ENCODE measurements at regions not wholly inside any gene's neighbourhood (a gene's known extent, or its start where the extent isn't known, plus 50 kb on each side); places are given as distances from the start of the nearest gene placed in this dataset.
"Not testable (repeated sequence)": the region's sequence is repeated elsewhere in the genome, so short reads cannot be mapped to it uniquely, and the experiment has no call there.

GRCh38 chr9:13470836-13471235 lies 191.3 kb upstream of the MPDZ start:
- no peak for DNase-seq

- DNase-seq, result no peak
Measured at GRCh38 chr9:13467157-13467556, 187.7 kb upstream of the MPDZ start.

GRCh38 chr9:13461414-13461991 lies 182.0 kb upstream of the MPDZ start:
- DNase-seq, result no peak

GRCh38 chr9:13459071-13459470 lies 179.6 kb upstream of the MPDZ start:
- DNase-seq, result no peak

GRCh38 chr9:13457795-13458194 lies 178.3 kb upstream of the MPDZ start:
- DNase-seq, result no peak

- no peak for DNase-seq
Measured at GRCh38 chr9:13450723-13451122, 171.2 kb upstream of the MPDZ start.

GRCh38 chr9:13448482-13448881 lies 169.0 kb upstream of the MPDZ start:
- no peak for DNase-seq

GRCh38 chr9:13447843-13448422 lies 168.4 kb upstream of the MPDZ start:
- no peak for DNase-seq

- DNase-seq, result no peak
Measured at GRCh38 chr9:13446938-13447842, 167.7 kb upstream of the MPDZ start.

- DNase-seq, result no peak
Measured at GRCh38 chr9:13446286-13446937, 166.9 kb upstream of the MPDZ start.

GRCh38 chr9:13445103-13445500 lies 165.6 kb upstream of the MPDZ start:
- DNase-seq, result no peak

GRCh38 chr9:13444245-13445102 lies 165.0 kb upstream of the MPDZ start:
- no peak for DNase-seq

- DNase-seq, result no peak
Measured at GRCh38 chr9:13443346-13444244, 164.1 kb upstream of the MPDZ start.

- DNase-seq, result no peak
Measured at GRCh38 chr9:13439685-13440476, 160.4 kb upstream of the MPDZ start.

- no peak for DNase-seq
Measured at GRCh38 chr9:13437866-13438265, 158.4 kb upstream of the MPDZ start.

GRCh38 chr9:13436591-13436990 lies 157.1 kb upstream of the MPDZ start:
- DNase-seq, result no peak

GRCh38 chr9:13433453-13433852 lies 154.0 kb upstream of the MPDZ start:
- not testable (repeated sequence) for DNase-seq

- no peak for DNase-seq
Measured at GRCh38 chr9:13432904-13433303, 153.4 kb upstream of the MPDZ start.

GRCh38 chr9:13431692-13432091 lies 152.2 kb upstream of the MPDZ start:
- no peak for DNase-seq

GRCh38 chr9:13431222-13431536 lies 151.7 kb upstream of the MPDZ start:
- DNase-seq, result no peak

Data from T1000 (cell line).